NK-92 treated with Interleukin-12 subunit alpha and Interleukin-12 subunit beta, amount 100 ng/mL, for 24 hours (cell line): ENCODE measurements at regions not wholly inside any gene's neighbourhood (a gene's known extent, or its start where the extent isn't known, plus 50 kb on each side); places are given as distances from the start of the nearest gene placed in this dataset.

Experiments used
- DNase-seq: peaks from one replicate; lab custom pipeline; 2025; lab: John Stamatoyannopoulos, UW

GRCh38 chr2:236654496-236654895 is 84.9 kb downstream of the ACKR3 start:
- no peak for DNase-seq

- DNase-seq: no peak
Measured at GRCh38 chr2:236656166-236656565, 86.5 kb downstream of the ACKR3 start.

GRCh38 chr2:236656721-236657120 is 87.1 kb downstream of the ACKR3 start:
- no peak for DNase-seq

- no peak for DNase-seq
Measured at GRCh38 chr2:236657215-236657614, 87.6 kb downstream of the ACKR3 start.

- no peak for DNase-seq
Measured at GRCh38 chr2:236657801-236658200, 88.2 kb downstream of the ACKR3 start.

GRCh38 chr2:236658974-236659757 is 89.5 kb downstream of the ACKR3 start:
- no peak for DNase-seq

- DNase-seq: no peak
Measured at GRCh38 chr2:236659758-236660150, 90.1 kb downstream of the ACKR3 start.

GRCh38 chr2:236661061-236661761 is 91.6 kb downstream of the ACKR3 start:
- DNase-seq: no peak

GRCh38 chr2:236661762-236662110 is 92.1 kb downstream of the ACKR3 start:
- no peak for DNase-seq

GRCh38 chr2:236662231-236663185 is 92.9 kb downstream of the ACKR3 start:
- no peak for DNase-seq

- DNase-seq: no peak
Measured at GRCh38 chr2:236663287-236664101, 93.9 kb downstream of the ACKR3 start.

- no peak for DNase-seq
Measured at GRCh38 chr2:236664136-236664535, 94.5 kb downstream of the ACKR3 start.

GRCh38 chr2:236665101-236665500 is 95.5 kb downstream of the ACKR3 start:
- DNase-seq: no peak

GRCh38 chr2:236665572-236666118 is 96.0 kb downstream of the ACKR3 start:
- no peak for DNase-seq

GRCh38 chr2:236666646-236667204 is 97.1 kb downstream of the ACKR3 start:
- no peak for DNase-seq

GRCh38 chr2:236667526-236667925 is 97.9 kb downstream of the ACKR3 start:
- no peak for DNase-seq

- DNase-seq: no peak
Measured at GRCh38 chr2:236668531-236668969, 98.9 kb downstream of the ACKR3 start.

- DNase-seq: no peak
Measured at GRCh38 chr2:236670235-236670620, 100.6 kb downstream of the ACKR3 start.

GRCh38 chr2:236671896-236672562 is 102.4 kb downstream of the ACKR3 start:
- DNase-seq: no peak

- DNase-seq: no peak
Measured at GRCh38 chr2:236672606-236673005, 103.0 kb downstream of the ACKR3 start.
